Right atrium auricular region (tissue), 2 donors: ENCODE measurements at regions not wholly inside any gene's neighbourhood (a gene's known extent, or its start where the extent isn't known, plus 50 kb on each side); places are given as distances from the start of the nearest gene placed in this dataset.
"Not testable (repeated sequence)": the region's sequence is repeated elsewhere in the genome, so short reads cannot be mapped to it uniquely, and the experiment has no call there.

Experiments
- DNase-seq: peaks from one replicate; pipeline ENCODE4 v3.0.0-alpha.2; 2019; ENCODE audit warnings: low spot score
- H3K27ac ChIP-seq, 2 donors: fragments of 200-600 bp; sonication (generic); 1 replicate in 1 of 2; 2 replicates in 1 of 2; pipeline ENCODE4 v1.5.1; 2016 to 2019
- H3K27me3 ChIP-seq, 2 donors: fragments of 200-600 bp; sonication (generic); one replicate each; pipeline versions ENCODE4 v1.5.1 to v1.6.0; 2017 to 2019
- H3K36me3 ChIP-seq: fragments of 200-600 bp; sonication (generic); one replicate; pipeline ENCODE4 v1.5.1; 2016
- H3K4me1 ChIP-seq, 2 donors: fragments of 200-600 bp; sonication (generic); one replicate each; pipeline versions ENCODE4 v1.5.1 to v1.6.0; 2017 to 2019
- H3K4me3 ChIP-seq, 2 donors: fragments of 200-600 bp; sonication (generic); 1 replicate in 1 of 2; 2 replicates in 1 of 2; pipeline ENCODE4 v1.5.1; 2017 to 2019; ENCODE audit warnings: mild to moderate bottlenecking in 1 of 2, moderate library complexity in 1 of 2
- H3K9me3 ChIP-seq, 2 donors: fragments of 200-600 bp; sonication (generic); one replicate each; pipeline ENCODE4 v1.5.1; 2019
- TF ChIP-seq, protein P1 (sequence below), 2 donors: fragments of 200-600 bp; sonication (generic); IDR thresholded peaks; one replicate each; pipeline ENCODE4 v1.5.1; 2019; ENCODE audit warnings: antibody characterized with exemption in 2 of 2

DNA sequence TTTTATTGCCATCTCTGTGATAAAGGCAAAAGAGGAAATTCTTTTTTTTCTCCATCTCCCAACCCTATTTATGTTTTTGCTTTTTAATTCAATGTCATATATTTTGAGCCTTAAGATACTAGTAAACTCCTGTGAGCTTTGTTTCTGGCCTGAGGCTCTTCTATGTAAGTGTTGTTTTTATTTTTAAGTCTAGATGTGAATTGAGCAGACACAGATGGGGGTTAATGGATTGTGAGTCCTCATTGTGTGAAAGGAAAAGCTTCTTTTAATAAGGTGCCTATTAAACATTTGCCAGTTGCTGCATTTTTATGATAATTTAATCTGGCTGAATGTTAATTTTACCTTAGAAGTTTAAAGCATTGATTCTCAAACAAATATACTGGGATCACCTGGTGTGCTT lies 2337.9 kb upstream of the RAG2 start:
- Histone ChIP-seq H3K27ac (no peak overlapping the region), H3K9me3 (peaks cover 0 to 11% of the 10 kb centered on the region in 2 donors), H3K4me1 (no peaks in the 10 kb centered on the region), H3K36me3 (no peaks in the 10 kb centered on the region), H3K4me3 (no peak overlapping the region), H3K27me3 (no peaks in the 10 kb centered on the region)
- no peak for DNase-seq
- TF ChIP-seq, protein P1, sequence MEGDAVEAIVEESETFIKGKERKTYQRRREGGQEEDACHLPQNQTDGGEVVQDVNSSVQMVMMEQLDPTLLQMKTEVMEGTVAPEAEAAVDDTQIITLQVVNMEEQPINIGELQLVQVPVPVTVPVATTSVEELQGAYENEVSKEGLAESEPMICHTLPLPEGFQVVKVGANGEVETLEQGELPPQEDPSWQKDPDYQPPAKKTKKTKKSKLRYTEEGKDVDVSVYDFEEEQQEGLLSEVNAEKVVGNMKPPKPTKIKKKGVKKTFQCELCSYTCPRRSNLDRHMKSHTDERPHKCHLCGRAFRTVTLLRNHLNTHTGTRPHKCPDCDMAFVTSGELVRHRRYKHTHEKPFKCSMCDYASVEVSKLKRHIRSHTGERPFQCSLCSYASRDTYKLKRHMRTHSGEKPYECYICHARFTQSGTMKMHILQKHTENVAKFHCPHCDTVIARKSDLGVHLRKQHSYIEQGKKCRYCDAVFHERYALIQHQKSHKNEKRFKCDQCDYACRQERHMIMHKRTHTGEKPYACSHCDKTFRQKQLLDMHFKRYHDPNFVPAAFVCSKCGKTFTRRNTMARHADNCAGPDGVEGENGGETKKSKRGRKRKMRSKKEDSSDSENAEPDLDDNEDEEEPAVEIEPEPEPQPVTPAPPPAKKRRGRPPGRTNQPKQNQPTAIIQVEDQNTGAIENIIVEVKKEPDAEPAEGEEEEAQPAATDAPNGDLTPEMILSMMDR (IDR thresholded peaks at IDR 0.05) = no peak

DNA sequence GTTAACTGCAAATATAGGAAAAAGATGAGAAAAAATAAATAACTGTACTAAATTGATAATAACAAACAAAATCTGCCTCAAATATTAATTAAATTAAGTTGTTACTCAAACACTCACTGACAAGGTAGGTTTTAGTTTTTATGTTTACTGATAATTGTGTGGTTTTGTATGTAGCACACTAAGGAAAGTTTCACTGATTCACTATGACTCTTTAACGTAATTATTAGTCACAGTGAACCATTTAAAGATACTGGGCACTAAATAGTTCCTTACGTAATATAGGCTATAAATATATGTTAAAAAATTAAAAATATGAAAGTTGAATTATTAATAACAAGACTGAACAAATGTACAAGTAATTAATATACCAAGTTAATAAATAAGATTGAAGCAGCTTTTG lies 2330.0 kb upstream of the RAG2 start:
- no peak overlapping the region for H3K27ac ChIP-seq
- peaks cover 0 to 15% of the 10 kb centered on the region in 2 donors for H3K9me3 ChIP-seq
- H3K4me1 ChIP-seq = no peaks in the 10 kb centered on the region
- TF ChIP-seq, protein P1 (IDR thresholded peaks at IDR 0.05) = no peak
- no peak for DNase-seq
- no peaks in the 10 kb centered on the region for H3K27me3 ChIP-seq
- no peaks in the 10 kb centered on the region for H3K36me3 ChIP-seq
- no peak overlapping the region for H3K4me3 ChIP-seq

DNA sequence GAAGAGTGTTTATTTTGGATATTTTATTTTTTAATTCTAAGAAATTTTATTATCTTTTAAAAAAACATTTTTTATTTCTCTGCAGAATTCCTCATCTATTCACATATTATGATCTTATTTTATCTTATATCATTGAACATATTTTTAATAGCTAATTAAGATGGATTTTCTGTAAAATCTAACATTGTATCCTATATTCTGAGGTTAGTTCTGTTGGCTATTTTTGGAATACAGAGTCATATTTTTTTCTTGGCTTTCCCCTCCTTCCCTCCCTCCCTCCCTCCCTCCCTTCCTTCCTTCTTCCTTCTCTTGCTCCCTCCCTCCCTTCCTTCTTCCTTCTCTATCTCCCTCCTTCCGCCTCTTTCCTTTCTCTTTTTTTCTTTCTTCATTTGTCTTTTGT lies 2326.6 kb upstream of the RAG2 start:
- Histone ChIP-seq H3K4me3 (no peak overlapping the region), H3K27me3 (no peaks in the 10 kb centered on the region), H3K36me3 (no peaks in the 10 kb centered on the region), H3K27ac (no peak overlapping the region), H3K4me1 (no peaks in the 10 kb centered on the region), H3K9me3 (no peaks in the 10 kb centered on the region)
- no peak for DNase-seq
- TF ChIP-seq, protein P1 (IDR thresholded peaks at IDR 0.05) = no peak

DNA sequence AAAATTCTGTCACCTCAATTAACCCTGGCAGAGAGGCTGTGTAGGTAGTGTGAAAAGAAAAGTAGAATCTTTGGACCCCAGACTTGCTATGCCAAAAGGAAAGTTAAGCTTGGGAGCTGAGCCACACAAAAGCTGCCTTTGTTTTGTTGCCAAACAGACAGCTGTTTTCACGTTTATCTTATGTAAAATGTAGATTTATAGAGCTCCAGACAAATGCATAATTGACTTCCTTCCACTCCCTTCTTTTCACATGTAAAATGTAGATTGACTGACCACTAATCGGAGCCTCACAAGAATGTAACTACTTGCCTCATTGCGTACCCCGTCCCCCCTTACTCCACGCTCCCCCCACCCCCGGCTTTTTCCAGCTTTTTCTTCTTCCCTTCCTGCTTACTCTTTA lies 2302.2 kb upstream of the RAG2 start:
- H3K4me3 ChIP-seq = no peak overlapping the region
- DNase-seq = no peak

DNA sequence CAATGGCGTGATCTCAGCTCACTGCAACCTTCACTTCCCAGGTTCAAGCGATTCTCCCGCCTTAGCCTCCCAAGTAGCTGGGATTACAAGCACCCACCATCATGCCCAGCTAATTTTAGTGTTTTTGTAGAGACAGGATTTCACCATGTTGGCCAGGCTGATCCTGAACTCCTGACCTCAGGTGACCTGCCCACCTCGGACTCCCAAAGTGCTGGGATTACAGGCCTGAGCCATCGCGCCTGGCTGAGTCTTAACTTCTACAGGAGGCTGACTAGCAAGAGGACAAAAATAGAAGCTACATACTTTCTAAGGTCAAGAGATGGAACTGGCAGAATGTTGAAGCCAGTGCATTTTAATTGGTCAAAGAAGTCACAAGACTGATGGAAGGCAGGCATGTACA lies 2296.2 kb upstream of the RAG2 start:
- not testable (repeated sequence) for H3K36me3 ChIP-seq, H3K4me3 ChIP-seq, DNase-seq, H3K4me1 ChIP-seq, H3K27me3 ChIP-seq, H3K9me3 ChIP-seq, H3K27ac ChIP-seq

More for the DNA sequence above, 2302.2 kb upstream of the RAG2 start:
- H3K9me3 ChIP-seq = no peaks in the 10 kb centered on the region
- H3K4me1 ChIP-seq = no peaks in the 10 kb centered on the region
- no peak overlapping the region for H3K27ac ChIP-seq
- no peaks in the 10 kb centered on the region for H3K36me3 ChIP-seq
- TF ChIP-seq, protein P1 (IDR thresholded peaks at IDR 0.05) = no peak
- no peaks in the 10 kb centered on the region for H3K27me3 ChIP-seq

DNA sequence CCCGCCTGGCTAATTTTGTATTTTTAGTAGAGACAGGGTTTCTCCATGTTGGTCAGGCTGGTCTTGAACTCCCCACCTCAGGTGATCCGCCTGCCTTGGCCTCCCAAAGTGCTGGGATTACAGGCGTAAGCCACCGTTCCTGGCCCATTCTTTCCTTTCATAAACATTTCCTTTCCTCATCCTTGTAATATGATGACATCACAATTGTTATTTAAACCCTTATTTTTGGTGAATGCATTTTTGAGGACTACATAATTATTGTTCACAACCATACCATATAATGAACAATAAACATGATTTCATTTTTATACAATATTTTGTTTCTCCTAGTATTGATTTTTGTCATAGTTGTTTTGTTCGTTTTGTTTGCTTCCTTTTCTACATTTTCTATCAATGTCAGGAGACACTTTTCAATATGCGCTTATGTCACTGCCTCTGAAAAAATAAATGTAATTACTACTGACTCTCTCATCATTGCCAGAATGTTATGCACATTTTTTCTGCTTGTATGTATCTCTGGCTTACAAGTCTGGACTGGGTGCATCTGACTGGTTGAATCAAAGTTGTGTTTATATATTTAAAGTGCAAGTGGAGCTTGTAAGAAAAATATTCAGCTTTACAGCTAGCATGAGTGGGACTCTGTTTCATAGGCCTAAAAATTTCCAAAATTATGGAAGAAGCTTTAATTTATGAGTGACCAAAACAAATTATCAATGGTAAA lies 2286.3 kb upstream of the RAG2 start:
- TF ChIP-seq, protein P1 (IDR thresholded peaks at IDR 0.05) = no peak
- Histone ChIP-seq H3K36me3 (no peaks in the 10 kb centered on the region), H3K9me3 (no peaks in the 10 kb centered on the region), H3K27ac (no peak overlapping the region), H3K4me1 (no peaks in the 10 kb centered on the region), H3K4me3 (no peak overlapping the region), H3K27me3 (no peaks in the 10 kb centered on the region)
- DNase-seq = no peak
